ENCODE measurements at regions not wholly inside any gene's neighbourhood (a gene's known extent, or its start where the extent isn't known, plus 50 kb on each side); places are given as distances from the start of the nearest gene placed in this dataset.
"Not testable (repeated sequence)": the region's sequence is repeated elsewhere in the genome, so short reads cannot be mapped to it uniquely, and the experiment has no call there.

- DNase-seq, result no peak
Observed at GRCh38 chr7:86199881-86200614, 443.7 kb upstream of the GRM3 start.

- no peak for DNase-seq
Observed at GRCh38 chr7:86190351-86190750, 453.4 kb upstream of the GRM3 start.

- DNase-seq, result no peak
Observed at GRCh38 chr7:86181474-86181873, 462.2 kb upstream of the GRM3 start.

GRCh38 chr7:86164827-86165226, 478.9 kb upstream of the GRM3 start:
- no peak for DNase-seq

- DNase-seq, result no peak
Observed at GRCh38 chr7:86158111-86158510, 485.6 kb upstream of the GRM3 start.

GRCh38 chr7:86155623-86156022, 488.1 kb upstream of the GRM3 start:
- no peak for DNase-seq

GRCh38 chr7:86152926-86153325, 490.8 kb upstream of the GRM3 start:
- no peak for DNase-seq

GRCh38 chr7:86149024-86149665, 494.6 kb upstream of the GRM3 start:
- no peak for DNase-seq

- no peak for DNase-seq
Observed at GRCh38 chr7:86148501-86148900, 495.2 kb upstream of the GRM3 start.

GRCh38 chr7:86137343-86137742, 506.4 kb upstream of the GRM3 start:
- no peak for DNase-seq

GRCh38 chr7:86130268-86130667, 513.4 kb upstream of the GRM3 start:
- DNase-seq, result no peak

- no peak for DNase-seq
Observed at GRCh38 chr7:86123476-86123875, 520.2 kb upstream of the GRM3 start.

- DNase-seq, result no peak
Observed at GRCh38 chr7:86094166-86094669, 549.5 kb upstream of the GRM3 start.

- DNase-seq, result no peak
Observed at GRCh38 chr7:86091369-86091768, 552.3 kb upstream of the GRM3 start.

GRCh38 chr7:86089455-86089854, 554.3 kb upstream of the GRM3 start:
- no peak for DNase-seq

GRCh38 chr7:86064572-86064971, 579.1 kb upstream of the GRM3 start:
- not testable (repeated sequence) for DNase-seq

GRCh38 chr7:86058649-86059048, 585.1 kb upstream of the GRM3 start:
- DNase-seq, result no peak

GRCh38 chr7:86050918-86051317, 592.8 kb upstream of the GRM3 start:
- no peak for DNase-seq

- DNase-seq, result no peak
Observed at GRCh38 chr7:86049910-86050309, 593.8 kb upstream of the GRM3 start.

- DNase-seq, result not testable (repeated sequence)
Observed at GRCh38 chr7:86045197-86045596, 598.5 kb upstream of the GRM3 start.

GRCh38 chr7:86025807-86026206, 617.9 kb upstream of the GRM3 start:
- no peak for DNase-seq

- no peak for DNase-seq
Observed at GRCh38 chr7:86013662-86014061, 630.0 kb upstream of the GRM3 start.

GRCh38 chr7:86012971-86013370, 630.7 kb upstream of the GRM3 start:
- DNase-seq, result no peak

- no peak for DNase-seq
Observed at GRCh38 chr7:86008898-86009297, 634.8 kb upstream of the GRM3 start.
